ENCODE measurements at regions not wholly inside any gene's neighbourhood (a gene's known extent, or its start where the extent isn't known, plus 50 kb on each side); places are given as distances from the start of the nearest gene placed in this dataset.

- TF ChIP-seq CTCF (IDR thresholded peaks at IDR 0.05; ENCODE audit: unreplicated experiment), result no peak
- no peak for DNase-seq (ENCODE audit: unreplicated experiment)
- H3K27ac Mint-ChIP-seq (ENCODE audit: low read depth, unreplicated experiment), result no peak overlapping the region
- H3K4me3 Mint-ChIP-seq (ENCODE audit: unreplicated experiment), result no peak overlapping the region
- ChIA-PET CTCF (interaction anchor here (0.8 kb wide), 1 partner anchor 15 kb away, joined by 3 read pairs; no protein-coding TSS in a partner anchor), POLR2A (interaction anchor here (0.6 kb wide), 1 partner anchor 208 kb away, joined by 3 read pairs; no protein-coding TSS in a partner anchor)
- H3K9me3 Mint-ChIP-seq (ENCODE audit: unreplicated experiment), result no peaks in the 10 kb centered on the region
- no TSS peak for BruUV-seq (replicated peaks)
- H3K36me3 Mint-ChIP-seq (ENCODE audit: insufficient read depth, unreplicated experiment), result peaks cover 6% of the 10 kb centered on the region
- H3K4me1 Mint-ChIP-seq (ENCODE audit: insufficient read depth, unreplicated experiment), result peaks cover 18% of the 10 kb centered on the region
- no peaks in the 10 kb centered on the region for H3K27me3 Mint-ChIP-seq (ENCODE audit: insufficient read depth, unreplicated experiment)
- intact Hi-C loops (cut with micrococcal nuclease), result no loop called here
Observed at GRCh38 chr10:3992382-3993178, 207.6 kb upstream of the KLF6 start.

GRCh38 chr10:3990307-3990706 lies 205.3 kb upstream of the KLF6 start:
- Mint-ChIP-seq H3K9me3 (ENCODE audit: unreplicated experiment) (no peaks in the 10 kb centered on the region), H3K4me1 (ENCODE audit: insufficient read depth, unreplicated experiment) (peaks cover 9% of the 10 kb centered on the region), H3K27me3 (ENCODE audit: insufficient read depth, unreplicated experiment) (no peaks in the 10 kb centered on the region), H3K36me3 (ENCODE audit: insufficient read depth, unreplicated experiment) (peaks cover 6% of the 10 kb centered on the region), H3K27ac (ENCODE audit: low read depth, unreplicated experiment) (no peak overlapping the region), H3K4me3 (ENCODE audit: unreplicated experiment) (no peak overlapping the region)
- ChIA-PET POLR2A (interaction anchor here (1.0 kb wide), 1 partner anchor 8 kb away, joined by 3 read pairs; no protein-coding TSS in a partner anchor), CTCF (no interaction called here)
- intact Hi-C loops (cut with micrococcal nuclease), result no loop called here
- TF ChIP-seq CTCF (IDR thresholded peaks at IDR 0.05; ENCODE audit: unreplicated experiment), result no peak
- DNase-seq (ENCODE audit: unreplicated experiment), result no peak
- BruUV-seq (replicated peaks), result no TSS peak

GRCh38 chr10:3987143-3987974 lies 202.3 kb upstream of the KLF6 start:
- Mint-ChIP-seq H3K4me1 (ENCODE audit: insufficient read depth, unreplicated experiment) (peaks cover 6% of the 10 kb centered on the region), H3K9me3 (ENCODE audit: unreplicated experiment) (peaks cover 7% of the 10 kb centered on the region), H3K4me3 (ENCODE audit: unreplicated experiment) (no peak overlapping the region), H3K36me3 (ENCODE audit: insufficient read depth, unreplicated experiment) (peaks cover 6% of the 10 kb centered on the region), H3K27me3 (ENCODE audit: insufficient read depth, unreplicated experiment) (no peaks in the 10 kb centered on the region), H3K27ac (ENCODE audit: low read depth, unreplicated experiment) (no peak overlapping the region)
- intact Hi-C loops (cut with micrococcal nuclease), result no loop called here
- no peak for DNase-seq (ENCODE audit: unreplicated experiment)
- CTCF ChIA-PET, result no interaction called here
- BruUV-seq (replicated peaks), result no TSS peak
- no peak for TF ChIP-seq CTCF (IDR thresholded peaks at IDR 0.05; ENCODE audit: unreplicated experiment)
- POLR2A ChIA-PET, result interaction anchor here (0.5 kb wide), 1 partner anchor 1559 kb away, joined by 3 read pairs; no protein-coding TSS in a partner anchor

GRCh38 chr10:3986493-3987142 lies 201.6 kb upstream of the KLF6 start:
- TF ChIP-seq CTCF (IDR thresholded peaks at IDR 0.05; ENCODE audit: unreplicated experiment), result no peak
- intact Hi-C loops (cut with micrococcal nuclease), result no loop called here
- H3K4me1 Mint-ChIP-seq (ENCODE audit: insufficient read depth, unreplicated experiment), result peaks cover 6% of the 10 kb centered on the region
- POLR2A ChIA-PET, result interaction anchor here (0.5 kb wide), 1 partner anchor 1560 kb away, joined by 3 read pairs; no protein-coding TSS in a partner anchor
- no peaks in the 10 kb centered on the region for H3K27me3 Mint-ChIP-seq (ENCODE audit: insufficient read depth, unreplicated experiment)
- peaks cover 7% of the 10 kb centered on the region for H3K9me3 Mint-ChIP-seq (ENCODE audit: unreplicated experiment)
- H3K36me3 Mint-ChIP-seq (ENCODE audit: insufficient read depth, unreplicated experiment), result peaks cover 3% of the 10 kb centered on the region
- H3K4me3 Mint-ChIP-seq (ENCODE audit: unreplicated experiment), result no peak overlapping the region
- CTCF ChIA-PET, result no interaction called here
- no TSS peak for BruUV-seq (replicated peaks)
- no peak for DNase-seq (ENCODE audit: unreplicated experiment)
- no peak overlapping the region for H3K27ac Mint-ChIP-seq (ENCODE audit: low read depth, unreplicated experiment)
